ENCODE measurements at regions not wholly inside any gene's neighbourhood (a gene's known extent, or its start where the extent isn't known, plus 50 kb on each side); places are given as distances from the start of the nearest gene placed in this dataset.

GRCh38 chr16:48816393-48816792, 206.4 kb upstream of the N4BP1 start:
- Mint-ChIP-seq H3K36me3 (ENCODE audit: insufficient read depth) (no peaks in the 10 kb centered on the region), H3K4me1 (ENCODE audit: low read depth) (peaks cover 6% of the 10 kb centered on the region), H3K27ac (no peak overlapping the region), H3K4me3 (ENCODE audit: low read depth) (no peak overlapping the region), H3K27me3 (peaks cover 74% of the 10 kb centered on the region), H3K9me3 (ENCODE audit: low read depth) (no peaks in the 10 kb centered on the region)
- no peak for TF ChIP-seq CTCF (IDR thresholded peaks at IDR 0.05; ENCODE audit: unreplicated experiment)
- DNase-seq (ENCODE audit: low spot score, unreplicated experiment) = no peak

- Mint-ChIP-seq H3K27ac (no peak overlapping the region), H3K4me3 (ENCODE audit: low read depth) (no peak overlapping the region), H3K4me1 (ENCODE audit: low read depth) (peaks cover 9% of the 10 kb centered on the region), H3K27me3 (peaks cover 70% of the 10 kb centered on the region), H3K9me3 (ENCODE audit: low read depth) (no peaks in the 10 kb centered on the region), H3K36me3 (ENCODE audit: insufficient read depth) (no peaks in the 10 kb centered on the region)
- DNase-seq (ENCODE audit: low spot score, unreplicated experiment) = no peak
- no peak for TF ChIP-seq CTCF (IDR thresholded peaks at IDR 0.05; ENCODE audit: unreplicated experiment)
These were observed 205.0 kb upstream of the N4BP1 start for GRCh38 chr16:48814994-48815393.

- no peak overlapping the region for H3K27ac Mint-ChIP-seq
- H3K4me3 Mint-ChIP-seq (ENCODE audit: low read depth) = no peak overlapping the region
- H3K27me3 Mint-ChIP-seq = peaks cover 70% of the 10 kb centered on the region
- no peaks in the 10 kb centered on the region for H3K9me3 Mint-ChIP-seq (ENCODE audit: low read depth)
- DNase-seq (ENCODE audit: low spot score, unreplicated experiment) = no peak
- H3K4me1 Mint-ChIP-seq (ENCODE audit: low read depth) = peaks cover 9% of the 10 kb centered on the region
- H3K36me3 Mint-ChIP-seq (ENCODE audit: insufficient read depth) = no peaks in the 10 kb centered on the region
- TF ChIP-seq CTCF (IDR thresholded peaks at IDR 0.05; ENCODE audit: unreplicated experiment) = no peak
These were observed 203.5 kb upstream of the N4BP1 start for GRCh38 chr16:48813485-48813884.

GRCh38 chr16:48812856-48813255, 202.9 kb upstream of the N4BP1 start:
- Mint-ChIP-seq H3K27ac (no peak overlapping the region), H3K4me3 (ENCODE audit: low read depth) (no peak overlapping the region), H3K4me1 (ENCODE audit: low read depth) (peaks cover 9% of the 10 kb centered on the region), H3K27me3 (peaks cover 71% of the 10 kb centered on the region), H3K9me3 (ENCODE audit: low read depth) (no peaks in the 10 kb centered on the region), H3K36me3 (ENCODE audit: insufficient read depth) (no peaks in the 10 kb centered on the region)
- no peak for DNase-seq (ENCODE audit: low spot score, unreplicated experiment)
- TF ChIP-seq CTCF (IDR thresholded peaks at IDR 0.05; ENCODE audit: unreplicated experiment) = no peak

GRCh38 chr16:48811478-48811877, 201.5 kb upstream of the N4BP1 start:
- Mint-ChIP-seq H3K27me3 (peaks cover 76% of the 10 kb centered on the region), H3K4me1 (ENCODE audit: low read depth) (peaks cover 9% of the 10 kb centered on the region), H3K36me3 (ENCODE audit: insufficient read depth) (no peaks in the 10 kb centered on the region), H3K9me3 (ENCODE audit: low read depth) (no peaks in the 10 kb centered on the region), H3K4me3 (ENCODE audit: low read depth) (peak overlapping the region; percentile 31), H3K27ac (peak overlapping the region; percentile 54)
- DNase-seq (ENCODE audit: low spot score, unreplicated experiment) = no peak
- no peak for TF ChIP-seq CTCF (IDR thresholded peaks at IDR 0.05; ENCODE audit: unreplicated experiment)

Measured in progenitor cell of endocrine pancreas (in vitro differentiated cells).